Right hindlimb (tissue), 1 donor: ENCODE measurements at regions not wholly inside any gene's neighbourhood (a gene's known extent, or its start where the extent isn't known, plus 50 kb on each side); places are given as distances from the start of the nearest gene placed in this dataset.
"Not testable (repeated sequence)": the region's sequence is repeated elsewhere in the genome, so short reads cannot be mapped to it uniquely, and the experiment has no call there.

ENCODE experiments used
- DNase-seq: peaks from one replicate; pipeline ENCODE4 v3.0.0-alpha.2; 2018

DNA sequence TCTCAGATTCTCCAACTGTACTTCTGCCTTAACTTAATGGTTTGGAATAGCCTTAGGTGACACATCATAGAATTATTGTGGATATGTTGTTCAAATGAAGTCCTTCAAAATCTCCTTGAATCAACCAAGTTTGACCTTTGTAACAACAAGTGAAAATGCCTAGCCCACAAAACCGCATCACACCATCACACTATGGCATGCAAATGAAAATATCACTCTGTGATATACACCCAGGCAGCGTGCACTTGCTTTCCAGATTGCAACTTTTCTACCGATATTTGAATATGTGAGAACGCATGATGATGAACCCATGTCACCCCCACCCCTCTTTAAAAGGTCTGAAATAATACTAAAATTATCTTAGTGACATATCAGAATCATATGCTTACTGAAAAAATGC is 656.7 kb downstream of the GABRG1 start:
- DNase-seq: no peak

DNA sequence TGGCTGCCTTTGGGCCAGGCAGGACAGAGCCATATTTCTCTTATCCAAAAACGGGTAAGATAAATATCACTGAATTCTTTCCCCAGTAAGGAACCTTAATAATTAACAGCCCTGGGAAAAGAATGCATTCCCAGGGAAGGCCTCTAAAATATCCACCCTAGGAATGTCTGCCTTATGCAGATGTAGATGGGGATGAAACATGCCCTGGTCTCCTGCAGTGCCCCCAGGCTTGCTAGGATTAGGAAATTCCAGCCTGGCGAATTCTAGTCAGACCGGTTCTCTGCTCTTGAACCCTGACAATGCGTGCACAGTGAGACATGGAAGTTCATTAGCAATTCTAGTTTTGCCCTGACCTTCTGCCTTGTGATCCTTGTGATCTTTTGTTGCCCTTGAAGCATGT is 663.7 kb downstream of the GABRG1 start:
- DNase-seq: not testable (repeated sequence)

DNA sequence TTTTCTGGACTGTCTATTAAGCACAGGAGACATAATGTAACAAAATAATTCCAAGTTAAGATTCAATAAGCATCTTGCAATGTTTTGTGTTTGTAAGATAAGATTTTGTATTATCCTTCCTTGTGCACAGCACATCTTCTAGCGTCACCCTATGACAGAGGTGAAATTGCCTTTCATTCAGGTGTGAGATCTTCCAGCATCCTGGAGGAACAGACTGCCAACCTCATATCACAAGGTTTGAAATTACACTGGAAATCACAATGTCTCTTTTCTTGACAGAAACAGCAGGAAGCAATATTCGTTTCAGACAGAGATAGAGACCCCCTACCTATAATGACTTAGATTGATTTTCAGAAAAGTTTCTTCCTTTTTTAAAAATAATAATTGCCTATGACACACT is 668.6 kb downstream of the GABRG1 start:
- no peak for DNase-seq

DNA sequence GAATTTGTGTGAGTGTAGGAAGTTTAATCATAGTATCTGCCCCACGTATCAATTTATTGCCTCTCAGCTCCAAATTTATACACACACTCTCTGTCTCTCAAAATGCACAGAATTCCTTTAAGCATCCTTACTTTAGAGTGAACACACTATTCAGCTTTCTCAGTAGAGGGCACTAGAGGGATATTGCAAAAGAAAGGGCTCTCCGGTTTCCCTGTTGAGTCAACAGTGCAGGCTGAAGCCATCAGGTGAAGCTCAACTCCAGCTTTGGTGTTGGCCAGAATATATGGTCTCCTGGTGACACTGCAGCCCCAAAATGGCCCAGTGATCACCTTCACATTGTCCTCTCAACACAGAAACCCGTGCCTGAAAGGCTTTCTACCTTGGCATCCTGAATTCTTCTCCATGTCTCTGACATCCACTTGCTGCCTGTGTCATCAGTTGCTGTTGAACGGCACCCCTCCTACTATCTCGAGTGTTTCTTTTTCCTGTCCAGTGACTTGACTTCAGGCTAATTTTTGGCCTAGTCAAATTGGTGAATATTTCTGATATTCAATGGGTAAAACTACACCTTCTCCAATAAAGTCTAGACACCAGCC is 670.5 kb downstream of the GABRG1 start:
- DNase-seq: no peak

DNA sequence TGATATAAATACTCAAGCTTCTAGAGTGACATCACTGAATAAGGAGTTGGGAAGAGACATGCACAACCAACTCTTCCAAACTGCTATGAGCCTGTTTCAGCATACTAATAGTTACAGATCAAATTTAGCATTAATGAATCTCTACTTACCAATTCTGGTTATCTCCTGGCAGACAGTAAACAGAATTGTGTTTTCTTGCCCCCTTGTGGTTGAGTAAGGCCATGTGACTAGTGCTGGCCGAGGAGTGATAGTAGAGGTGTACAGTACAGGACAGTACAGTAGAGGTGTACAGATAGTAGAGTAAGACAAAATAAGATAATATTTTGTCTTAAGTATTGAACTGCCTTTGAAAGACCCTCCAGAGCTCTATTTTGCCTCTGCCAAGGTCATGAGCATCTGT is 681.4 kb downstream of the GABRG1 start:
- DNase-seq: no peak

DNA sequence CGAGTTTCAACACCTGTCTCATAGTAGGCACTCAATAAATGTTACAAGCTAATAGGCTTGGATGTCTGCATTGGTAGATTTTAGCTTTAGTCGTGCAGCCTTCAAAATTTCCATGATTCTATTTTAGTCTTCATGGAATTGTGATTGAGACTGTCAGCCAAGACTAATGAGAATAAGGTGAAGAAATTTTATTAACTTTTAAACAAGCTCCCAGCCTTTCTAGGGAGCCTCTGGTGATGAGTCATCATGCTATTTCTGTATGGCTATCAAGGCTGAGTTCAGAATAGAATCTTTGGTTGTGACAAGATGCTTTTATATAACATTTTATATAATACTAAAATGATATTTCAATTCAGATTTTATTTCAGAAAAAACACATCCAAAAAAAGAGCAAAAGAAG is 685.8 kb downstream of the GABRG1 start:
- DNase-seq: no peak

DNA sequence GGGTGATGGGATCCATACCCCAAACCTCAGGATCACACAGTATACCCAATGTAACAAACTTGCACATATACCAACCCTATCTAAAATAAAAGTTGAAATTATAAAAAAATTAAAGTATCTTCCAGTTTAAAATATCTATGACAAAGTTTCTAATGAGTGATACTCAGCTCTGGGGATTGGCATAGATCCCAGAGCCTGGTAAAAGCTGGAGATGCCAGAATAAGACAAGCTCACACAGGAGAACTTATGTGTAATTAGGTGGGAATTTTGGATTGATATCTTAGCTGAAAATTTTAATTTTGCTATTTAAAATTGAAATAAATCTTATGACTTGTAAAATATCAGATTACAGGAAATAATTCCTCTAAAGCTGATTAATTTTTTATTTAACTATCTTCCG is 686.5 kb downstream of the GABRG1 start:
- DNase-seq: no peak

DNA sequence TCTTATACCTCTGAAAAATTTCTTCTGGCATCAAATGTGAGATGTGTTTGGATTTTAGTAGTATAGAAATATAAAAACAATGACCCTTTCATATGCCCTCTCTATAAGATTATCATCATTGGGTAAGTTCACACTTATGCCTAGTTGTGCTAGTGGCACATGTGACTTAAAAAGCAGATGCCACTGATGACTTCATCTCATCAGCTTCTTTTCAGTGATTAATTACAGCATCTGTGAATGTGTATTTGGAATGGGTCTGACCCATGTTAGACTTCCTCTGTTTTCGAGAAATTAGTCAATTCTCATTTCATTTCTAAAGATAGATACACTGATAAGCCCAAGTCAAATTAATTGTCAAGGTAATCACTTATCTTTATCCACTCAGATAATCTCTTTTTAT is 698.7 kb downstream of the GABRG1 start:
- no peak for DNase-seq

DNA sequence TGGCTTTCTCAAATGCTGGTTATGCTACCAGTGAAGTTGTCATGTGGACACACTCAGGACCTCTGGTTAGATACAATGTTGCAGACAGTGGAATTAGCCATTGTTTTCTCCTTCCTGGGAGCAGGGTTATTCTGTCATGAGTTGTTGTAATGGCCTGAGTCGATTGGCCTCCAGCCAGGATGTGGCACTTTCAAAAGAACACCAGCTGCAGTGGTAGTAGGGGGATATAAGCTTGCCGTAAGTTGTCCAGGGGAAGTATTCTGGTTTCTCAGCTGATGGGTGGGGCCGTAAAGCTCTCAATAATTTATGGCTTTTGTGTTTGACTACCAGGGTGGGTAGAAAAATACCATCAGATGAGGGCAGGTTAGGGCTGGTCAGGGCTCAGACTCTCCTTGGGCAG is 697.5 kb upstream of the GNPDA2 start:
- DNase-seq: no peak

DNA sequence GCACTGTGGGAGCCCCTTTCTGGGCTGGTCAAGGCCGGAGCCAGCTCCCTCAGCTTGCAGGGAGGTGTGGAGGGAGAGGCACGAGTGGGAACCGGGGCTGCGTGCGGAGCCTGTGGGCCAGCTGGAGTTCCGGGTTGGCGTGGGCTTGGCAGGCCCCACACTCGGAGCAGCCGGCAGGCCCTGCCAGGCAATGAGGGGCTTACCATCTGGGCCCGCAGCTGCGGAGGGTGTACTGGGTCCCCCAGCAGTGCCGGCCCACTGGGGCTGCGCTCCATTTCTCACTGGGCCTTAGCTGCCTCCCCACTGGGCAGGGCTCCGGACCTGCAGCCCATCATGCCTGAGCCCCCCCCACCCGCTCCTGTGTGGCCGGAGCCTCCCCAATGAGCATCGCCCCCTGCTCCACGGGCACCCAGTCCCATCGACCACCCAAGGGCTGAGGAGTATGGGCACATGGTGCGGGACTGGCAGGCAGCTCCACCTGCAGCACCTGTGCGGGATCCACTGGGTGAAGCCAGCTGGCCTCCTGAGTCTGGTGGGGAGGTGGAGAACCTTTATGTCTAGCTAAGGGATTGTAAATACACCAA is 693.8 kb upstream of the GNPDA2 start:
- not testable (repeated sequence) for DNase-seq

DNA sequence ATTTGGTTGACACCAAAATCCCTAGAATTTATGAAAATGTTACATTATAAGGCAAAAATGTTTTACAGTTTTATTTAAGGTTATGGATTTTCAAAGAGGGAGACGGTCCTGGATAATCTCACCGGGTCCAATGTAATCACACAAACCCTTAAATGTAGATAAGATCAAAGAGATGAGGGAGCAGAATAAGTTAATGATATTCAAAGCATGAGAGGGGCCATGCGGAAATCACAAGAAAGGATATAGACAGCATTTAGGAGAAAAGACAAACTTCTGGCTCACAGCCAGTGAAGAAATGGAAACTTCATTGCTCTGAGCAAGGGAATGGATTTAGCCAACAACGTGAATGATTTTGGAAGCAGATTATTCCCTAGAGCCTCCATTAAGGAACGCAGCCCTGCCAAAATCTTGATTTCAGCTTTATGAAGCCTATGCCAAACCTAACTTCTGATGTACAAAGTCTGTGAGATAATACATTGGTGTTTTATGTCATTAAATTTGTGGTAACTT is 684.4 kb upstream of the GNPDA2 start:
- DNase-seq: no peak

DNA sequence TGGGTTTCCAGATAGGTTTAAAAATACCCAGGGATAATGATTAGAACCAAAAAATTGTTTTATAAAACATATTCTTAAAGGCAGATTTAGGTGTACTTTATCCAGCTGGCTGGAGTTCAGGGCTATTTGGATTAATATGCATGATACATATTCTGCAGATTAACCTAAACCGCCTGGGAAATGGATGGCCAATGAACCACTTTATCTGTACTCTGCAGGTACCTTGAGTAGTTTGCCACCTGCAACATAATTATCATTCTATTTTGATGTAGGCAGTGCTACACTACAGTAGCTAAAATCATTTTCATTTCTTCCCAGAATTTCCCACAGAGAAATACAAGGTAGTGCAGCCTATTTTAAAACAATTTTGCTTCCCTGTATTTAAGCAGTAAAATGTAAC is 683.2 kb upstream of the GNPDA2 start:
- DNase-seq: no peak

DNA sequence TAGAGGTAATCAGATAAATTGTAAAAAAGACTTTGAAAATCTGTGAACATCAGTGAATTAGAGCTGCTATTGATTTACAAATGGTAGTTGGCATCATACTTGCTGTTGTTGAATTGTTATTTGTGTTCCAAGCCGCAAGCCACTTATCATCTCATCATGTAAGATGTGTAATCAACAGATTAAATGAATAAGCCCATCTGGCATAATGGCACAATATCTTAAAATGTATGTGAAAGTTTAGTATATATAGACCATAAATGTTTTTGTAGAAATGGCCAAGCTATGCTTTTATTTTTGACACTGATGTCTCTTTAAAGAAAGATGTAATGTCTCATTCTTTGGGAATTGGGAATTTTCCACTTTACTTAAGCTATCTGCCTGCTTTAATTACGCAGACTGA is 682.6 kb upstream of the GNPDA2 start:
- DNase-seq: no peak

DNA sequence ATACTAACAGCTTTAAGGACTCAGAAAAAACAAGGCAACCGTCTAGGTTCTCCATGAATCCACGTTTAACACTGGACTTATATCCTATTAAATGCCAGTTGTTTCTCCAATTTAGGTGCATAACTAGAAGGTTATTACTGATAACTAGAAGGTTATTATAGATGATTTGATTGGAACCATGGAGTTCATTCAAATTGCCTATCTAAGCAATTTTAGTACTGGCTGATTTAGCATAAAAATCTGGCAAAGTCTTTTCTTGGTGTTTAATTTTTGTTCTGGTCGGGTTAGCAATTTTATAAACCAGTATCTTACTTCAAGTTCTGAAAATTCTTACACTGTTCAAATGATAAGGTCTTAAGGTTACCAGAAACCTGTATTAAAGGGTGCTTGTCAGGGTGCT is 672.8 kb upstream of the GNPDA2 start:
- DNase-seq: no peak

DNA sequence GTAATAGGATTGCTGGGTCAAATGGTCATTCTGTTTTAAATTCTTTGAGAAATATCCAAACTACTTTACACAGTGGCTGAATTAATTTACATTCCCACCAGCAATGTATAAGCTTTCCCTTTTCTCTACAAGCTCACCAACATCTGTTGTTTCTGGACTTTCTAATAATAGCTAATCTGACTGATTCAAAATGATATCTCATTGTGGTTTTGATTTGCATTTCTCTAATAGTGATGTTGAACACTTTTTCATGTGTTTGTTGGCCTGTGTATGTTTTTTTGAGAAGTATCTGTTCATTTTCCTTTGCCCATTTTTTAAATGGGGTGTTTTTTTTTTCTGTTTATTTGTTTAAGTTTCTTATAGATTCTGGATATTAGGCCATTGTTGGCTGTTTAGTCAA is 659.0 kb upstream of the GNPDA2 start:
- DNase-seq: no peak

DNA sequence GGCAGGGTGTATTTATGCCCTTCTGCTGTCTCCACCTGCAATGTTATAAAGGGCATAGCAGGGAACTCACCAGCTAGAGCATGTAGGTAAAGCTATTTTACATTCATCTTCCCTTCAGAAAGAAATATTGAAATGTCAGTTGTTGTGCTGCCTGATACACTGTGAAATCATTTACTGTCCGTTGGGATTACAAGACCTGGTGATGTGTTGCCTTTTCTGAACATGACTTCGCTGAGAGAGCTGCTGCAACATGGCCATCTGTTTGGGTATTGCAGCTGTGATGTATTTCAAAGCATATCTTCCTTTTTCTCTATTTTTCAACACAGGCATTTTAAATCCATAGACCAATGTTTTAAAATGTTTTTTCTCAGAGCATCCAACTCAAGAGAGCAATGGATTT is 644.1 kb upstream of the GNPDA2 start:
- no peak for DNase-seq

DNA sequence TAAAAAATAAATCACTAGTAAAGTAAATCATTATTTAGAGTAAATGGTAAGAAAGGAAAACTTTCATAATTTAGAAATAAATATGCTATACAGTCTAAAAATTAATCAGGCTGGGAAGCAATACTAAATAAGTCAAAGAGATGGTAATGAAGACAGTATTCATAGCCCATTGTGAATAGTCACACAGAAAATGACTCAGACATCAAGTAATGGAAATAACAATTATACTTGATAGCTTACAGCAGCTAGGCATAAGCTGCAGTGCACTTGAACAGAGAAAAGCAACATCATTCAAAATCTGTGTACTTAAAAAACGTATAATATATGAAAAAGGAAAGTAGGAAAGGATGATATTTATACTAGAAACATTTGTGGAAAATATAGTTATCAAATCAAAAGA is 642.5 kb upstream of the GNPDA2 start:
- DNase-seq: no peak

DNA sequence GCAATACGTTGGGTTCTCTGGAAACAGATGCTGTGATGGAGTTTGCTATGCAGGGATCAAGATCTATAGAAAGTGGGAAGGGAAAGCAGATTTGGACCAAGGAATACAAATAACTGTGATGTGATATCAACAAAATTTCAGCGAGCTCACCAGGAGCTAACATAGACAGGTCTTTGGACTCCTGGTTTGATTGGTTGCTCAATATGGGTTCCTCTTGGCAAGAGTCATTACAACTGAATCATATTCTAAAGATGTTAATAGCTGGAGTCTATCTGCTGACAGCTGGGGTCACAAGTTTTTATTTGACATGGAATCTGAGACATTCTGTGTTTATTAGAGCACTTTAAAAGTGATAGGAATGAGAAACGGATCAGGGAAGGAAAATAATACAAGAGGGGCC is 637.6 kb upstream of the GNPDA2 start:
- DNase-seq: no peak

DNA sequence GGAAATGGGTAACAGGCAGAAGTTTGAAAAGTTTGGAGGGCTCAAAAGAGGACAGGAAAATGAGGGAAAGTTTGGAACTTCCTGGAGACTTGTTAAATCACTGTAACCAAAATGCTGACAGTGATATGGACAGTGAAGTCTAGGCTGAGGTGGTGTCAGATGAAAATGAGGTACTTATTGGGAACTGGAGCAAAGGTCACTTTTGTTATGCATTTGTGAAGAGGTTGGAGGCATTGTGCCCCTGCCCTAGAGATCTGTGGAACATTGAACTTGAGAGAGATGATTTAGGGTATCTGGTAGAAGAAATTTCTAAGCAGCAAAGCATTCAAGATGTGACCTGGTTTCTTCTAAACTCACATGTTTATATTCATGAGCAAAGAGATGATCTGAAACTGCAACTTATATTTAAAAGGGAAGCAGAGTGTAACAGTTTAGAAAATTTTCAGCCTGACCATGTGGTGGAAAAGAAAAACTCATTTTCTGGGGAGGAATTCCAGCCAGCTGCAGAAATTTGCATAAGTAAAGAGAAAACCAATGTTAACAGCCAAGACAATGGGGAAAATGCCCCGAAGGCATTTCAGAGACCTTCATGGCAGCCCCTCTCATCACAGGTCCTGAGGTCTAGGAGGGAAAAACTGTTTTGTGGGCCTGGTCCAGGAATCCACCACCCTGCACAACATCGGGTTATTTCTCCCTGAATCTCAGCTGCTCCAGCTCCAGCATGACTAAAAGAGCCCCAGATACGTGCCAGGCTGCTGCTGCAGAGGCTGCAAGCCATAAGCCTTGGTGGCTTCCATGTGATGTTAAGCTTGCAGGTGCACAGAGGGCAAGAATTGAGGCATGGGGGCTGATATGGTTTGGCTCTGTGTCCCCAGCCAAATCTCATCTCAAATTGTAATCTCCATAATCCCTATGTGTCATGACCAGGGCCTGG is 632.5 kb upstream of the GNPDA2 start:
- no peak for DNase-seq

DNA sequence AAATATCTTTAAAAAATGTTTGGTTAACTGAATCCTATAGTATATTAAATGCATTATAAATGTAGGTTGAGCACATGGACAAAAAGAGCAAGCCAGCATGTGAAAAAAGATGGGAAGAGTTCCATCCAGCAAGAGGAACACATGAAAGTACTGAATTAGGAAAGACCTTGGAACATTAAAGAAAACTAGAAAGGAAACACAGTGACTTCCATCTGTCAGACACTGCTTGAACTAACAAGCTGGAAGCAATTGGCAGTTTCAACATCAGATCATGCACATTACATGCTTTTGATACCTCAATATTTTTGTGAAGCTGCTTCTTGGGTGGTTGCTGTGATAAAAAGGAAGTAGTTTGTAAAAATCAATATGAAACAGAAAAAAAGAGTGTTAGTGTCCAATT is 626.8 kb upstream of the GNPDA2 start:
- DNase-seq: no peak

DNA sequence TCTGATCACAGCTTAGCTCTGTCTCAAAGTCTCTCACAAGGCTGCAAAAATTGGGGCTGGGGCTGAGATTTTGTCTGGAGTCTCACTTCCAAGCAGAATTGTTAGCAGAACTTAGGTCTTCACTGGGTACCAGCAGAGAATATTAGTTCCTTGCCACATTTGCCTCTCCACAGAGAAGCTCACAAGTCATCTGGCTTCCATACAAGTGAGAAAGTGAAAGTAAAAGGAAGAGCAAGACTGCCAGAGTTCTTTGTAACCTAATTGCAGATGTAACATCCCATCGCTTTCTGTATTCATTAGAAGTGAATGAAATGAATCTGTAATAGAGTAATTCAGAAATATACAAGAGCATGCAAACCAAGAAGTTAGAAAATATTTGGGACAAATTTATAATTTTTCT is 624.1 kb upstream of the GNPDA2 start:
- DNase-seq: peak; percentile 18

DNA sequence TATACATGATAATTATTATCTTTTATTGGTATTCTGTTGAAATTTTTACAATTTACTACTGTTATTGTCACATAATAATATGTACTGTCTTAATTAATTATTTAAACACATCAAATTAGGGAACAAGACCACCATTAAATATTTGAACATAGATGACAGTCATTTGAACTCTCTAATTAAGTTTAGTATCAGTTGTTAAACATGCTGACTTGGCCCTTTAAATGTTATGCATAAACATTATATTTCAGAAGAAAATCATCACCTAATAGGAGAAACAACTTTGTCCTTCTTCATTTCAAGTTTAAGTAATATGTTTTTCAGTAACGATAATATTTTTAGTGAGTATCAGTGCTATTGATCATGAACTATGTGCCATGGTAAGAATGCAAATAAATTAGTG is 623.5 kb upstream of the GNPDA2 start:
- no peak for DNase-seq

DNA sequence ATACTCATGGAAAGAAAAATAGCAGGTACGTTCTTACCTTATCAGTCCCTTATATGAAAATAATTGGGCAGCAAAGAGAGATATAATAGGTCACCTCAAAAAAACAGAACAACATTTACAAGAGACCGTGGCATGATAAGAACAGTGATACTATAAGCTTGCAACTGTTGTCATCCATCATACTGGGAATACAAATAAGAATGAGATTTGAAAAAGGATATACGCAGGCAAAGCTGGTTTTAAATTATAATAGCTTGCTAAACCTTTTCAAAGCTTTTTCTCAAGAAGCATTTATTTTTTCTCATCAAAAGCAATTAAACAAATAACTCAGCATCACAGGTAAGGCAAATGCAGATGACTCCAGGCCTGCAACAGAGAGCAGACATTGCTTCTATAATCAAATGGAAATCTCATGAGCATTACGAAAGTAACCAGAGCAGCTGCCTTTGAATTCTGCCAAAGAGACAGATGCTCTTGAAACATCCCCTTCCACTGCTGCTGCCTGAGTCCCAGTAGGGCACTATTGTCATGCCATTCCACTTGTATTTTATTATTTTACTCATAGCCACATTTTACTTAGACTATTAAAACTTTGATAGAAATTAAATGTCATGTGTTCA is 620.6 kb upstream of the GNPDA2 start:
- peak; percentile 23 for DNase-seq

DNA sequence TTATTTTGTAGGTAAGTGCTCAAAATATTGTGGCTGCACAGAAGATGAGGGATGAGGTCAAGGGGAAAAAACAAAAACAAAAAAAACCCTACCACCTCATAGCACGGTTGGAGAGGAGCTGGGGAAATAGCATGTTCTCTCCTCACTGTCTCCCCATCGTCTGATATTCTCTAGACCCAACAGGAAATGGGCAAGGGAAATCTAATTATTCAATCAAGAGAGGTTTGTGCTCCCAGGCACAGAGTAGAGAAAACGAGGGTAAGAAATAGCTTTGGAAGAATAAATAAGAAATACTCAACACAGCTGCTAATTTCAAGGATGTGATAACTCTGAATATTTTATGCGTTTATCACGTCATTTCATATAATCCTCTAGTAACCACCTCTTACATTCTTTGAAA is 619.2 kb upstream of the GNPDA2 start:
- no peak for DNase-seq
